ENCODE measurements at regions not wholly inside any gene's neighbourhood (a gene's known extent, or its start where the extent isn't known, plus 50 kb on each side); places are given as distances from the start of the nearest gene placed in this dataset.
"Not testable (repeated sequence)": the region's sequence is repeated elsewhere in the genome, so short reads cannot be mapped to it uniquely, and the experiment has no call there.

DNA sequence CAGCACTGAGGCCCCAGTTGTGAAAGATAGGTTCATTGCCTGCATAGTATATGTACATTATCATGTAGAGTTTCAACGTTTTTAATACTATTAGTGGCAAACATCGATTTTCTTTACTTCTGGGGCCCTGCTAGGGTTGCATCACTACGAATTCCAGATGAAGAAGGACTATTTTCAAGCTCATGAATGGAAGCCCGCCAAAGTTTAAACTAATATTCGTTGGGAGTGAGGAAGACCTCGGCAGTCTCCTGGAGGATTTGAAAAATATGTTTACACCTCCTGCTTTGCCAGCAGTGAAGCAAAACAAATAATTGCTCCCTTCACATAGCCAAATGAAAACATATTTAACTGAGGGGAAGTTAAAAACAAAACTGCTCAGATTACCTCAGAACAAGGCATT is 672.9 kb upstream of the NOVA1 start:
- DNase-seq, result no peak

DNA sequence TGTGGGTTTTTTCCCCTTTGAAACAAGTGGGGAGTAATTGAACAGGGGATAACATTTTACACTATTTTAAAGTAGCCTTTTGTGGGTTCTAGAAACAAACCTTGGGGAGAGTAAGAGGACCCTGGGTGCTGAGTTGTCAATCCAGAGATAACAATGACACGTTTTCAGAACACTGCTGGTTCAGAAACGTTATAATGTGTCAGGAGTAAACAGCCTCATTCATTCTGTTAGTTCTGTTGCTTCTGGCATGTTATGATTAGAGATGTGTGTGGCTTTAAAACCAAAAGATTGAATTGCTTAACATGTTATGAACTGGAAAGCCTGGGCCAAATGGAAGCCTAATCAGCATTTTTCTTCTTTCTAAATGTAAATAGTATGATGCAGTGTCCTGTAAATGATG is 680.5 kb upstream of the NOVA1 start:
- DNase-seq, result no peak

DNA sequence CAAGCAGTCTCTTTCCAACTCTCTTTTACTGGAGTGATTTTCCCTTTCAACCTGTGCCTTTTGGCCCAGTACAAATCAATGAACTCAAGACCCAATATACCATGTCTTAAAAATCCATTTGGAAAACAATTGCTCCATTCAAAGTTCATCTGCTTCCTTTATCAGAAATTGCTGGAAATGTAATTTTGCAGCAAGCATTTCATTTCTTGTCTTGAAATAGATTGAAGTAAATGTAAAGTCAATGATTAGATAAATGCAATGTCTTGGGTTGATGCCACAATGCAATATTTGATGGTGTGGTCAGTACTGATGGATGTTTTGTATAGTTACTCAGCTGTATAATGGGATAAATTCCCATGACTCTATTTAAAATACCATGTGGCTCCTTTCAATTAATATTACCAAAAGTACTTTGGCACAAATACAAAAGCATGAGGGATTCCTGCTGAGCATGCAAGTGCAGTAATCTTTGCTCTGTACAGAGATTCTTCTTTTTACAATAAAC is 707.7 kb upstream of the NOVA1 start:
- no peak for DNase-seq

DNA sequence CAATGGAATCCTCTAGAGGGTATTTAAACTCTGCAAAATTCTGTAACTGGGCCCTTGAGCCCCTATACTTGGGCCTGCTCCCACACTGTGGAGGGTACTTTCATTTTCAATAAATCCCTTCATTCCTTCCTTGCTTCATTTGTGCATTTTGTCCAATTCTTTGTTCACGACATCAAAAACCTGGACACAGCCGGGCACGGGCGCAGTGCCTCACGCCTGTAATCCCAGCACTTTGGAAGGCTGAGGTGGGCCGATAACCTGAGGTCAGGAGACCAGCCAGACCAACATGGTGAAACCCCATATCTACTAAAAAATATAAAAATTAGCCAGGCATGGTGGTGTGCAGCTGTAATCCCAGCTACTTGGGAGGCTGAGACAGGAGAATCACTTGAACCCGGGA is 714.9 kb upstream of the NOVA1 start:
- not testable (repeated sequence) for DNase-seq

DNA sequence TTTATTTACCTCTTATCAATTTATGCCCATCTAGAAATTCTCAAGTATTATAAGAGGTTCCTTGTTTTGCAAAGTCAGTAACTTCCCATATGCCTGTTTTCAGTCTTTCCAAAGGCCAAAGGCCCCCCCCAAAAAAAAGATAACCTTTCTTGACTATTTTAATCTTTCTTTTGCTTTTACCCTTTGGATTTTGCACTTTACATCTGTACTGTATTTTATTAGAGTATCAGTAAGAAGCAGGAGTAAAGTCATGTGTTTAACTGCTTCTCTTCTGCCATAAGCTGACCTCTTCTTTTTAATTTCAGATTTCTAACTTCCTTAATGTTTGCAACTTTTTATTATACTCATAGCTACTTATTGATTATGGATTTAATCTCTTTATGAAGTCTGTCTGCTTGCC is 716.4 kb upstream of the NOVA1 start:
- DNase-seq, result no peak

DNA sequence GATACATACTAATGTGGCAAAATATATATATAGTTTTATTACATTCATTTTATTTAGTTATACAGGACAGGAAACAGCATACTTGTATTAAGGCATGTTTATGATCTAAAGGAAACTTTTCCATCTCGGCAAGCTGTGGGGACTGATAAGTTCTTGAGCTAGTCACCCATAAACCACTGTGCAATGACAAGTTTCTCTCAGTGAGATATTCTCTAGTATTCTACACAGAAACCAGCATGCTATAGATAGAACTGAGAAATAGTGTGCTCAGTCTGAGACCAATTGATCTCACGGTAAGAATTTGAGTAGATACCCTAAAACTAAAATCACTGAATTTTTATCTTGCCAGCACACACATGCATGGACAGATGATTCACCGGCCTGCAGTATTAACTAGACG is 717.6 kb upstream of the NOVA1 start:
- no peak for DNase-seq

DNA sequence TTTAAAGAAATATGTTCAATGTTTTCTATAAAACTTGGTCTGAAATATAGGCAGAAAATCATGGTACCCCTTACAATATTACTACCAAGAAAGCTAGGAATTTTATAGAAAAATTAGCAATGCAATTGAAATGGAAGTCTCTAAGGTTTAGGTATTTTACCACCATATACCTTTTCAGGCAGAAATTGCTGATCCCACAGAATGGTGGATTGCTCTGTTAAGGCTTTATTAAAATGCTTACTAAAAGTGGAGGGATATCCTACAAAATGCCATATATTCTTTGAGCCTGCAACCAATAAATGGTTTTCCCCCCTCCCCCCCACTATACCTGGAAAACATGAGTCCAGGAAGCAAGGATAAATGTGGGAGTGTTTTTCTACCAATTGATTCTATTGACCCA is 718.1 kb upstream of the NOVA1 start:
- DNase-seq, result no peak

DNA sequence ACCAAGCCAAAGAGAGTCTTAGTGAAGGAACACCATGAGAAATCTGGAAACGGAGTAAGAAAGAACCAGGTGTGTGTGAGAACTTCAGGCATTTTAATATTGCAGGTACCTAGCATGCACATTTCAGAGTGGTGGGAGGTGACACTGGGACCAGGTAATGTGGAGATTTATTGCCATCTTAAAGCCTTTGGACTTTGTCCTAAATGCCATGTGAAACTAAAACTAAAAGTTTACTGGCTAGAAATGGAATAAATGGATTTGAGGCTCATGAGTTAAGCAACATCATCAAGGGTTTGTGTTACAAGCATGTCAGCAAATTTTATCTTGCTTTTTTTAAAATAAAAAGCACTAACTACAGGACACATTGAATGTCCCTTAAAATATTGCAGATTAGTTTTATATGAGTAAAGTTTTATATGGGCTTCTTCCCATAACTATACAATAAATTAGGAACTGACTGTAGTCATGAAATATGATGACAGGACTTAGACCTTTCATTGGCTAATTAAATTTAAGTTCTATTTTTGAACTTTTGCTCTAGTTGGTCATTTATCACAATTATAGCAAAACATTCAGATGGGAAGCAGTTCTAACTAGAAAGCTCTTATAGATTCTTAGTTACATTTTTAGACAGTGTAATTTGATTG is 721.1 kb upstream of the NOVA1 start:
- DNase-seq, result no peak

DNA sequence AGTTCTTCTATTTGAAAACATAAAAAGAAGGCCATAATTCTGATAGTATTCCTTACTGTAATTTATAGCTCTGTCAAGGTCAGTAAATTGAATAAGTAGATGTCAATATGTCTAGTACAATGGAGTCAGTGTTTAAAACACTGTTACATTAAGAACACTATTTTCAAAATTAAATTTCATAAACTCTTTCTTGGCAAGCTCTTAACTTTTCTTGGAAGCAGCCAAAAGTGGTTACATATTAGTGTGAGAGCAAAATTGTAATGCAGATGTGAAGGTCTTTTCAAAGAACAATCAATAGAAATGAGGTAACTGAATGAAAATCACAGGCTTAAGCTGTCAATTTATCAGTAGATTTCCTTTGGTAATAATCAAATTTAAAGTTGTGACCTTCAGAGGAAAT is 722.4 kb upstream of the NOVA1 start:
- DNase-seq, result no peak

DNA sequence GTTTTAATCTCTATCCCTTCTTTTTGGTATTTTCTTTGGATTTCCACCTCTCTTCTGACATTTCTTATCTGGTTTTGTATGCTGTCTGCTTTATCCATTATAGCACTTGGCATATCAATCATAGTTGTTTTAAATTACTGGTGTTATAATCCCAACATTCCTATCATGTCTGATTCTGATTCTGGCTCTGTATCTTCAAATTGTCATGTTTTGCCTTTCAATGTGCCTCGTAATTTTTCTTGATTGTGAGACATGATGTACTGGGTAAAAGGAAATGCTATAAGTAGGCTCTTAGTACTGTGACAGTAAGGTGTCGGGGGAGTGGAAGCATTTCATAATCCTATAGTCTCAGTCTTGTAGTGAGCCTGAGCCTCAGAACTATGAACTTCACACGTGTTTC is 729.3 kb upstream of the NOVA1 start:
- DNase-seq, result no peak

DNA sequence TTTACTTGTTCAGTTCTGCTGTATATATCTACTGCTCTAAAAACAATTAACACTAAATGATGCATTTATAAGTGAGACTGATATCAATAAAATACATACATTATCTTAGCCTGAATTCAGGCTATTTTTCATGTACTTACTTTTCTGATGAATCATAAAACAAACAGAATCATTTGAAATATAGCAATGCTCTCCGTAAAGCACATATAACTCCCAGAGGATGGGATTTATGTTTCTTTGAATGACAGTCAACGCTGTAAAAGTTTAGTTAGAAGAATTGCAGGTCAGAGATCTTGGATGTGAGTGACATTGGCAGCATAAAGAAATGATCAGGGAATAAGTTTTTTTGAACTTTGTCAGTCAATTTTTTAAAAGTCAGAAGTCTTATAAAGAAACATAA is 740.2 kb upstream of the NOVA1 start:
- no peak for DNase-seq

DNA sequence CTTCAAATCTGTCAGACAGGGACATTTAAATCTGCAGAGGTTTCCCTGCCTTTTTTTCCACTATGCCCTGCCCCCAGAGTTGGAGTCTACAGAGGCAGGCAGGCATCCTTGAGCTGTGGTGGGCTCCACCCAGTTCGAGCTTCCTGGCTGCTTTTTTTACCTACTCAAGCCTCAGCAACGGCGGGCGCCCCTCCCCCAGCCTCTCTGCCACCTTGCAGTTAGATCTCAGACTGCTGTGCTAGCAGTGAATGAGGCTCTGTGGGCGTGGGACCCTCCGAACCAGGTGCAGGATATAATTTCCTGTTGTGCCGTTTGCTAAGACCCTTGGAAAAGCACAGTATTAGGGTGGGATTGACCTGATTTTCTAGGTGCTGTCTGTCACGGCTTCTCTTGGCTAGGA is 765.2 kb upstream of the NOVA1 start:
- not testable (repeated sequence) for DNase-seq

DNA sequence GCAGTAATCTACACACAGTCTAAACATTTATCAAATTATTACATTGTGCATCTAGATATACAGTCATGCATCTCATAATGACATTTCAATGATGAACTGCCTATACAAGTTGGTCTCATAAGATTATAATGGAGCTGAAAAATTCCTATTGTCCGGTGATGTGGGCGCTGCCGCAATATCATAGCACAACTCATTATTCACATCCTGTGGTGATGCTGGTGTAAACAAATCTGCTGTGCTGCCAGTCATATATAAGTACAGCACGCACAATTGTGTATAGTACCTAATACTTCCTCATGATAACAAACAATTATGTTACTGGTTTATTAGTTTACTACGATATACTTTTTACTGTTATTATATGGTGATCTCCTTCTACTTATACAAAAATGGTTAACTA is 768.8 kb upstream of the NOVA1 start:
- no peak for DNase-seq

DNA sequence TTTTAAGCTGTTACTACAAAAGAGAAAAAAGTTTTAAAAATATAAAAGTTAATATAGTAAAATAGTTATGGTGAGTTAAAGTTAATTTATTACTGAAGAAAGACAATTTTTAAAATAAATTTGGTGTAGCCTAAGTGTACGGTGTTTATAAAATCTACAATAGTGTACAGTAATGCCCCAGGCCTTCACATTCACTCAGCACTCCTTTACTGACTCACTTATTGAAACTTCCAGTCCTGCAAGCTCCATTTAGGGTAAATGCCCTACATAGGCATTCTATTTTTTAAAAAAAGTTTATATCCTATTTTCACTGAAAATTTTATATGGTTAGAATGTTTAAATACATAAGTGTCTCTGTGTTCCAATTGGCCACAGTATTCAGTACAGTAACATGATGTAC is 769.5 kb upstream of the NOVA1 start:
- no peak for DNase-seq

DNA sequence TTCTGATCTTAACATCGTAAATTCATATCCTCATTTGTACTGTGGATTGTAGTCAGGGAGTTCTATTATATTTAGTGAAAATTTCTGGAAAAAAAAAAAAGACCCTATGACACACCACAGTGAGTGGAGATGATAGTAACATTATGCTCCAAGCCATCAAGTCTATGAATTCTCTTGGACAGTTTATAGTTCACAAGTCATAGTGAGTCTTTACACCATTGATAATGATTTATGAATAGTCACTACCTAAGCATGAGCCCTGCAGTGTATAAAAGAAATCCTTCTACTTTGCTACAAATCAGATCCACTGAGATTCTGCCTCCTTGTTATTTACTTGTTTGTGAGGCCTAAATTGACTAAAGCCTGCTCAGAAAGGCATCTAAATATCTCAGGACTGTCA is 772.2 kb upstream of the NOVA1 start:
- no peak for DNase-seq

DNA sequence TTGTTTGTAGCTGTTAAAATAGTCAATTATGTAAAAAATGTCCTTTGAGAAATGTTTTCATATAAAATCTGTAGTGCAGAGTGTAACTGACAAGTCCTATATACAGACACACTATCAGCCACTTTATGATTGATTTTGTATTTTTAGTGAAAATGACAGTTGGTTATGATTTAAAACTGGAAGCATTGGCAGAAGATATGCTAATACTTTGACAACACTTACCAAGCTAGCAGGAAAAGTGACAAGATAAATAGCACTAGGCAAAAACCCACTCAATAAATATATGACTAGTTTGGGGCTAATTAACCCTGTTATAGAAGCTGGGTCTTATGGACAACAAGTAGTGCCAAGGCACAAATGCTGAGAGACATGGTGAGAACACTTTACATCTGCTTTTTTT is 772.9 kb upstream of the NOVA1 start:
- no peak for DNase-seq

DNA sequence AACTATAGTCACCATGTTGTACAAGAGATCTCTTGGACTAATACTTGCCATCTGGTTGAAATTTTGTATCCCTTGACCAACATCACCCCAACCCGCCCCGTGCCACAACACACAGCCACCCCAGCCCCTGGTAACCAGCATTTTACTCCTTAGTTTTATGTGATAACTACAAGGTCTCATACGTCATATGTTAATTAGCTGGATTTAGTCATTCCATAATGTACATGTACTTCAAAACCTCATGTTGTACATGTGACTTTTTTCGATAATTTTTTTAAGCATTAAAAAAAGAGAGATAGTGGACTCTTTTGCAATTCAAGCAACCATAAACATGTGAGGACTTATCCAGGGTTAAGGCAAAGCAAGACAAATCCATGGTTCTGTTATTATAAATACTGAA is 773.4 kb upstream of the NOVA1 start:
- no peak for DNase-seq

DNA sequence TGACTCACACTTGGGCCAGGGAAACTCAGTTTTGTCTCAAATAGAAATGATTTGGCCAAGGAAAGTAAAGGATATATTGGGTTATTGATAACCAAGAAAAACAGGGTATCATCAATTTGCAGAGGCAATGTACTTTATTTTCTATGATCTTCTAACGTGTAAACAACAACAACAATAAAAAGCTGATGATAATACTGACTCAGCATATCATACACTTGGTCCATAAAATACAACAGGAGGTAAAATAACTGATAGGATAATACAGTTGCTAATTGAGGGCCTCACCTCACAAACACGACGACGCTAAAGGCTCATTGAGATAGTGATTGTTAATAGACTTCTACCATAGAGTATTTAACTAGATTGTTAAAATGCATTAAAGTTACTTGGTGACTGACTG is 774.0 kb upstream of the NOVA1 start:
- DNase-seq, result no peak

DNA sequence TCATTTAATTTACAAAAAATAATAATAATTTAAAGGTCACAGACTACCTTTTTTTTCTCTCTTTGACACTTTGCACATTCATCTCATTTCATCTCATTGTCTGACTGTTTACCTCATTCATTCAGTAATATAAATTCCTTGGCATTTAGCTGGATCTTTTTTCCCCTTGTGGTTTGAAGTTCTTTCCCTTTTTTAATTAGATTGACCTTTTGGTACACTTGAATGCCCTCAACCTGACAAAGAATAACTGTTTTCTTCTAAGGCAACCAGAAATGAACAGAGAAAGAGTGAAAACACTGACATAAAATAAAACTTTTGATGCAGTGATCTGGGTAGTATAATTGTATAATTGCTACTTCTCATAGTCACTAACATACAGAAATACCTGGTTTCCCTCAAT is 774.9 kb upstream of the NOVA1 start:
- no peak for DNase-seq

DNA sequence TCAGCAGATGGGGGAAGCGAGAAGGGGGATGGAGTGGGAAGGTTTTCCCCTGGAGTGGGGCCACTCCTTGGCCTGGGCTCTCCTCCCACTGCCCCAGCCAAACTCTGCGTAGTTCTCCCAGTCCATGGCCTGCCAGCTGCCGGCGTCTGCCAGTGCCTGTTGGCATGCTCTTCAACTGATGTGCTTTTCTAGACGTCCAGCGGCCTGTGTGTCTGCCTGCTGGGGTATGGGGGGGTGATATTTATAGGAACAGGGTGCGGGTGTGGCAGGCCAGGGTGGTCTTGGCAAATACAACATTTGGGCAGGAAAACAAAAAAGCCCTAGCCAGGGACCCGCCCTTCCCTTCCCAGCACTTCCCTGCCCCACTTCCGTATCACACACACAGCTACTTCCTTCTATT is 786.3 kb upstream of the NOVA1 start:
- DNase-seq, result no peak

DNA sequence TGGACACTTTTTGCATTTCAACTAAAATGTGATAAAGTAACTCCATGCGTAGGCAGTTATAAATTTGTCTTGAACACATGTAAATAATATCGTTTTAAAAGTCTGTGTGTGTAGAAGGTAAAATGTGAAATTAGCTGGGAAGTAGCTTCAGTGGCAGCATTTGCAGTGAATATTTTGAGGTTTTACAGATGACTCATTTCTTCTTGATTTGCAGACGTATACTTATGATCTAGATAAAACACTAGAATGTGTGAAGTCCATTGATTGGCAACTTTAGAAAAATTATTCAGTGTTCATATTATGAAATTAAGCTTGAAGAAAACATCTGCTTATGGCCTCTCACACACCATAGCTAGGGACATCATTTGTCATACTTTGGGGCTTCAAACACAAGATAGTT is 788.6 kb upstream of the NOVA1 start:
- no peak for DNase-seq

DNA sequence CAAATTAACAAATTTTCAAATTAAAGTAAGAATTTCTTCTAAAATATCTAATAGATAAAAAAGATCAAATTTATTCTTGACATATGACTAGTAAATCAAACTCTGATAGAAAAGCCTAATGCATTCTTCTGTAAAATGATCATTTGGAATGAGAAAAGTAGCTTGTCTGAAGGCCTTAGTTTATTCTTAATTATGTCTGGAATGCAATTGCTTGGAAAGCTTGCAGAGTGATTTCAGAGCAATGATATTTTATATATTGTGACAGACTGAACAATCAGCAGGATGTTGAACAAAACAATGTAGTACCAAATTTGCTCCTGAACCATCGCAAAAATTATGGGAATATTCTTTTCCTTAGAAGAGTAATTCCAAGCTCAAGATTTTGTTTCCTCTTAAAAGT is 789.6 kb upstream of the NOVA1 start:
- no peak for DNase-seq

DNA sequence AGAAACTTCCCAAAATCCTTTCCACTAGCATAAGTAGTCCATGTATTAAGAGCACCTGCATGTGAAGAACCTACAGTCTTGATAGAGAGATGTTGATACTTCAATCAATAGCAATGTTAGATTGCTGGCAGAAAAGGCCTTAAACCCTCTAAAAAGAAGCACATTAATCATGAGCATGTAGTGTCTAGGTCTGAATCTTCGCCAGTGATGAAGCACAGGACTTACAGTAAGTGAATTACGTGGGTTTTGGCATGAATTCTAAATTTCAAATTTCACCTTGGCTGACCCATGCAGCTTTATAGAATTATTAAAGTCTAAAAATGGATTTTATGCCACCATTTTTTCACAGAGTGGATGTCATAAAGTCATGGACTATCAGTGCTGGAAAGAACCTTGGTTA is 791.6 kb upstream of the NOVA1 start:
- no peak for DNase-seq

DNA sequence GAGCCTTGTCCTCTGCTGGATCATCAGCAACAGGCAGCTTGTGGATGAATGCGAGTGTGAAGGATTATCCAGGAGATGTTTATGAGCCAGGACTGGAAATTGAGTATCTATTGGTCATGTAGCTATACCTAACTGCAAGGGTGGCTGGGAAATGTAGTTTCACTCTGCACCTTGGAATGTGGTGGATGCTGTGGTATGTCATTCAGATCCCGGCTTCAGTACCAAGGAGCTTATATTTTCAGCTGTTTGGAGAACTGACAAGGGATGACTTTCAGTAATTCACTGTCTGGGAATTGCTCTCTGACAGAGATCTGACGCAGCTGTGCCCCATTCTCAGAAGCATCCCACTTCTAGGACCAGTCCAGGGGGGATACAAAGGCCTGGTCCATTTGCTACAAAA is 792.3 kb upstream of the NOVA1 start:
- no peak for DNase-seq

DNA sequence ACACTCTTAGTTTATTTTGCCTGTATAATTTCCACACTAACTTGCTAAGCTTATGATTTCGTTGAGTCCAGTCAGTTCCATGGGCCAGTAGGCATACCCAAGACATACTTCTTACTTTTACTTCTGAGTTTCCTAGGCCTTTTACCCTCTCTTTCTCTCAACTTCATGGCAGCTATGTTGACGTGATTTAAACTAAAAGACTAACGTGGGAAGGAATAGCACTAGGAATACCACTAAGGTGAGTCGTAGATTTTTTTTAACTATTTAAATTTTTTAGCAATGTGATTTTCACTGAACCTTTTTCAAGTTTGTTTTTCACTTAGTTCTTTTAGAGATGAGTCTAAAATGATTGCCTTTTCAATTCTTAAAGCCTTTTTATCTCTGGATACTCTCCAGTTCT is 793.5 kb upstream of the NOVA1 start:
- no peak for DNase-seq

DNA sequence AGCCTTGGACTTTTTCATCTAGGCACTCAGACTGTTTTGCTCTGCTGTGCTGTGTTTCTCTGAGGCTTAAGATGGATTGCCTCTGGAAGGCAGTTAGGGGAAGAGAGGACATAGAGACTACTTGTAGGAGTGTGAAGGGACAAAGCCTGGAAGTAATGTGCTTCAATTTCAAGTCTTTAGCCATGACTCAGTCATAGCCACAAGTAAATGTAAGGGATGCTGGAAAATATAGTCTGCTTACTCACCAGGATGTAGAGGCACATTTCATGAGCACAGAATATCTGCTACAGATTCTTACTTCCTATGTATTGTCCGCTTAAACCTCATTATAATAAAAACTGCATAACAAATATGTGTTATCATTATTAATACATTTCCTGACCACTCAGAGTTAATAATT is 794.3 kb upstream of the NOVA1 start:
- no peak for DNase-seq
